ENCODE measurements at regions not wholly inside any gene's neighbourhood (a gene's known extent, or its start where the extent isn't known, plus 50 kb on each side); places are given as distances from the start of the nearest gene placed in this dataset.
"Not testable (repeated sequence)": the region's sequence is repeated elsewhere in the genome, so short reads cannot be mapped to it uniquely, and the experiment has no call there.

GRCh38 chr14:86087377-86087776 lies 557.4 kb downstream of the FLRT2 start:
- no peak for DNase-seq

DNA sequence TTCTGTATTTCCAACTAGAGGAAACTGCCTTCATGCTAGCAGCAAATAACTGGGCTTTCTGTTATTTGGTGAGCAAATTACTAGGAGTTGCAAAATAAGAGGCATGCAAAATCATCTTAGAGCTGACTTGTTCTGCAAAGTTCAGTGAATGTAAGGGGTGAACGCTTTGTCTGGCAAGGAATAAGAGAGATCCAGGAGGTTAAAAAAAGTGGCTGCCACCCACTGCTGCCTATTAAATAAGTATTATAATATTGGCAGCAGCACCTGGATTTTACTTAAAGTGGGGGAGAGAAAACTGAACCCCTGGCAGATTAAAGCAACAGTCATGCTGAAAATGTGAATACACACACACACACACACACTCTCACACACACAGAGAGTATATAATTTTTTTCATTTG lies 557.0 kb downstream of the FLRT2 start:
- DNase-seq, result no peak

GRCh38 chr14:86084097-86084496 lies 554.2 kb downstream of the FLRT2 start:
- no peak for DNase-seq

DNA sequence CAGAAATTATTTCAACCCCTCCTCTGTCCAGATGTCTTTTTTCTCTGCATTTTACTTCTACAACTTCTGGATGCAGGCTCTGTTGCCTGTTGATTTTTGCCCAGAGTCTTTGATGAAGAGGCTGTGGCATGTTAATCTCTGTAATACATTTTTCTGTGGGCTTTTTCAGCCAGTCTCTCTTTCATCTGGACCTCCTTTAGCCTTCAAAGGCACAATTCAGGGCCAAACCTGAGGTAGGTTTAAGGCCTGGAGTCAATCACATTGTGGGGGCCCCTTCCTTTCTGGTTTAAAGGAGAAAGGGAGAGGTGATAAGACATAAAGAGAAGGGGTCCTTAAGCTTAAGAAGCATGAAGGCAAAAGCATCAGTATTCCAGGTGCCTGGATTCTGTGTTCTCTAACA lies 553.7 kb downstream of the FLRT2 start:
- DNase-seq, result no peak

GRCh38 chr14:86072116-86072894 lies 542.4 kb downstream of the FLRT2 start:
- no peak for DNase-seq

DNA sequence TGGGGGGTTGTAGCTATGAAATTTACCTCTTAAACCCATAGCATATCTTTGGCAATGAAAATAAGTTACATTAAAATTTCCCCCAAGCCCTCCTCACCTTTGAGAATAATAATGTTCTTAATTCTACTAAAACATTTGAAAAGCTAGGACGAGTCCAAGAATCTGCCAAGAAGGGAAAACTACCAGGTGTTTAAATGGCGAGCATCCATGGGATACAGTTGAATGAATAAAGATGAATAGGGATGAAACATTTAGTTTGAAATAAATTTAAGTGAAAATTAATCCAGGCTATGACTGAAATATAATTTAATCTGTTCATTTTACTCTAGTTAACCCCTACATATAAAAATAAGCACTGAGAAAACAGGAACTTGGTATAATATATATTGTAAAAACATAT lies 536.7 kb downstream of the FLRT2 start:
- no peak for DNase-seq

DNA sequence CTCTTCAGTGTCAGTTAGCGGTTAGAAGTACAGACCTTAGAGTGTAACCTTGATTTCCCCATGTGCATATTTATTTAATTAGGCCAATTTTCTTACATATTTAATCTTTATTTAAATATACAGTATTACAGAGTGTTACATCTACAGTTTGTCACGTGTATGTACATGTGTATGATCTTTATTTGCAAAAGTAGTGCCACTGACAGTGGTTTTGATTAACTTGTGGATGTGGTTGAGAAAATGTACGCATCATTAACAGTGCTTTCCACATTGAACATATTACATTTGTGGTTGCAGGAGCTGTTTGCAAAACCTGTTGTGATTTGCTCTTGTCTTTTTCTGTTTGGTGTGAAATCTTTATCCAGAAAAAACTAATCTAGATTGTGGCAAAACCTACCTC lies 535.5 kb downstream of the FLRT2 start:
- no peak for DNase-seq

DNA sequence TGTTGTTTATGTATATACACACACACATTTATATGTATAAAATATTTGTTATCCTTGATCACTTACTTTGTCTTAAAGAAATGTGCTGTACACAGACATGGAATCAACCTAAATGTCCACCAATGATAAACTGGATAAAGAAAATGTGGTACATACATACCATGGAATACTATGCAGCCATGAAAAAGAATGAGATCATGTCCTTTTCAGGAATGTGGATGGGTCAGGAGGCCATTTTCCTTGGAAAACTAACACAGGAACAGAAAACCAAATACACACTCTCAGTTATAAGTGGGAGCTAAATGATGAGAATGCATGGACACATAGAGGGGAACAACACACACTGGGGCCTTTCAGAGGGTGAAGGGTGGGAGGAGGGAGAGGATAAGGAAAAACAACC lies 534.7 kb downstream of the FLRT2 start:
- DNase-seq, result not testable (repeated sequence)

- peak; percentile 55 for DNase-seq
Observed at GRCh38 chr14:86057018-86057667, 527.2 kb downstream of the FLRT2 start.

GRCh38 chr14:86055512-86056075 lies 525.6 kb downstream of the FLRT2 start:
- peak; percentile 4 for DNase-seq

GRCh38 chr14:86052868-86053267 lies 522.9 kb downstream of the FLRT2 start:
- DNase-seq, result no peak

DNA sequence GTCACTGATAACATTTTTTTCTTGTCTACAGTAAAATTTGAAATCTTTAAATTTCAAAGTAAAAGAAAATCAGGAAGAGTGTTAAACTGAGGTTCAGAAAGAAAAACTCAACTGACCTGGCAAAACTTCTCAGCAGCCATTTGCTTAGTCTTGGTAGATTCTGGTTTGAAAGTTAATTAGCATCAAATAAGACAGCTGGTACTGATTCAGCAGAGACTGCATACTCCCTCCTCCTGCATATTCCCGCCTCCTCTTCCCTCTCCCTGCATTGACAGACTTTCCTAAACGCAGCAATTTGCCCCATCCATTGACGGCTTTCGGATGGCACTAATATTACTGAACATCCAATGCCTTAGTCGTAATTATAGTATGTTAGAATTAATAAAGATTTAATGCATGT lies 520.8 kb downstream of the FLRT2 start:
- no peak for DNase-seq

DNA sequence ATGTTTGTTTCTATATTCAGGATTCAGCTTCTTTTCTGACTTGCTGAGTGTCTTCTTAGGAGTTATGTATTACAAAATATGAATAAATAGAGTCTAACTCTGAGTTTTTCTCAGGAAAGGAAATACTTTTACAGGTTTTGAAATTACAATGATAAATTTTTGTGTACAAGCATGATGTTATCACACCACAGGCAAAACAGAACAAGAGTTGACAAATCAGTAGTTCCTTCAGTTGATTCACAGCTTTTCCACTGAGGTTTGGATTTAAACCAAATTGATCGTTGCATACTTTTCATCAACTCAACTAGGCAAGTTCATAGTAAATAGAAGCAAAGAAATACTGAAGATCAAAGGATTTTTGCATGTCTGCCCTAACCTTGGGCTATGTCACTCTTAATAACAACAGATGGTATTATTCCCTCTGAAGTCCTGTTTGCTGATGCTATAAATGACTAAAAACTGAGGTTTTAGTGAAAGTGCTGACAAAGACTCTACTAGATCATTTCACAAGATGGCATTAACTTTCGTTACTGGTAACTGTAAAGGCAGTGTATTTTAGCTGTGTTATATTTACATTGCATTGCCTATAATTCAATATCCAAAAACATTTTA lies 520.2 kb downstream of the FLRT2 start:
- DNase-seq, result no peak

GRCh38 chr14:86039176-86039575 lies 509.2 kb downstream of the FLRT2 start:
- no peak for DNase-seq

GRCh38 chr14:86038387-86039042 lies 508.6 kb downstream of the FLRT2 start:
- DNase-seq, result peak; percentile 50

DNA sequence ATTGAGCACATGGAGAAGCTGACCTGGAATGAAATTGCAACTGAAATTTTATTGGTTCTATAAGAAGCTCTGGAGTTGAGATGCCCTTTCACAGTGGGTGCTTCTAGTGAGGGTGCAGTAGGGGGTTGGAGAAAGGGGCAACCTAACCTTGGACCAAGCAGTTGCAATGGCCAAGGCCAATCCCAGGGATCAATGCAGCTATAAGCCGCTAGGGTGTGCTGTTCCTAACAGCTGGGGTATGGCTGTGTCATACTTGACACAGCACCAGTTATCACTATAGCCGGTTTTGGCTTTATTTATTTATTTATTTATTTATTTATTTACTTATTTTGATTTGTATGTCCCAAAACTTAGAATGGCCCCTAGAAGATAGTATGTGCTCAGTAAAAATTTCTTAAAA lies 505.9 kb downstream of the FLRT2 start:
- peak; percentile 16 for DNase-seq

GRCh38 chr14:86027990-86028389 lies 498.0 kb downstream of the FLRT2 start:
- no peak for DNase-seq

DNA sequence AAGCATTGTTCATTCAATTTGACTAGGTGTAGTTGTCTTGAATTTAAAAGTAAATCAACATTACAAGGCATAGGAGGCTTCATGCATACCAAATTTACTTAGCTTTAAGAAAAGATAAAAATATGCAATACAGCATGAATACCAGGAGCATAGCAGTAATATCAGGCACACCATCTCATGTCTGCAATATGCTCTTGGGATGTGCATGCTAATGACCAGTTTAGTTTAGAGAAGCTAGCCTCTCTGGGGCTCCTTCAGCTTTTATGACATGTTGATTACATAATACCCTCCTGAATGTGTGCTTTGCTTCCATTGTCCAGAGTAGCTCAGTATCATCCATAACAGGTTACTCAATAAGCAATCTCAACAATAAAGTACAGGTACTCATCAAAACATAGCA lies 497.2 kb downstream of the FLRT2 start:
- no peak for DNase-seq

GRCh38 chr14:86022031-86022629 lies 492.2 kb downstream of the FLRT2 start:
- no peak for DNase-seq

DNA sequence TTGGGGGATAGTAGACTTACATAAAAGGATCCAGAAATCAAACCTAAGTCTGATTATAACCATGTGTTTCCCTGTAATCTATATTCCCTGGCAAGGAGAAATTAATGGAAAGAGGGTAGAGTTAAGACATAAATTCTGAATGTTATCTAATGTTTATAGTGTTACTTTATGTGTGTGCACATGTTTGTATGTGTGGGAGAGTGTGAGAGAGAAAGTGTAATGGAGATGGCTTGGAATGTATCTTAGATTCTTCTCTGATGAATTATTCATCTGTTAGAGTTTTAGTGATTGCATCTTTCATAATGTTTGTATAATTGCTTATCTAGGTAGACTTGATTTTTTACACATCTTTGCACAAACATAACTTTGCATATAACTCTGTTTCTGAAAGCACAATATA lies 490.9 kb downstream of the FLRT2 start:
- DNase-seq, result no peak

GRCh38 chr14:86015941-86016340 lies 486.0 kb downstream of the FLRT2 start:
- no peak for DNase-seq

DNA sequence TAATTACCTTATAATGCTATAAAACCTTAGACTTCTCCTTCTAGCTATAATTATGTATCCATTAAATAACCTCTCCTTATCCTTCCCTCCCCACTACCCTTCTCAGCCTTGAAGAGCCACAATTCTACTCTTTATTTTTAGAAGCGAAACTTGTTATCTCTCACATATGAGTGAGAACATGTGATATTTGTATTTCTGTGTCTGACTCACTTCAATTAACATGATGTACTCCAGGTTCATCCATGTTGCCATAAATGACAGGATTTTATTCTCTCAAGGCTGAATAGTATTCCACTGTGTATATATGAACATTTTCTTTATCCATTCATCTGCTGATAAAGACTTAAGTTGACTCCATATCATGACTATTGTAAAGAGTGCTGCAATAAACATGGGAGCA lies 485.6 kb downstream of the FLRT2 start:
- no peak for DNase-seq

DNA sequence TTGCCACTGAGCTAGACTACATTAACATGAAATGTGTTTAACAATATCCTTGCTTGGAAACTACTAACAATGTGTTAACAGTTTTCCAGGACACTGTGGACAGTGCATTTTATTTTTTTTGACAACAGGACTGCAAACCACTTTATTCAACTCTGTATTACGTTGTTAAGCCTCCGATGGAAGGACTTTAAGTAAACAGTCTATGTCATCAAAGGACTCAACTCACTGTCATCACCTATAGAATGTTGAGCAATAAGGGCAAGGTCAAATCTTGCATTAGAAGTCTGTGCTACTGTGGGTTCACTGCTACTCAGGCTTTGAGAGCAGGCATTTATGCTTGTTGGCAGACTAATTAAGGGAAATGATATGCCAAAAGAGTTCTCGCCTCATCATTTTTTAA lies 483.7 kb downstream of the FLRT2 start:
- DNase-seq, result no peak

Data from hematopoietic multipotent progenitor cell treated with erythropoietin and hydrocortisone succinate and interleukin-3 and kit ligand, for 8 days (in vitro differentiated cells).